ENCODE measurements at regions not wholly inside any gene's neighbourhood (a gene's known extent, or its start where the extent isn't known, plus 50 kb on each side); places are given as distances from the start of the nearest gene placed in this dataset.

DNA sequence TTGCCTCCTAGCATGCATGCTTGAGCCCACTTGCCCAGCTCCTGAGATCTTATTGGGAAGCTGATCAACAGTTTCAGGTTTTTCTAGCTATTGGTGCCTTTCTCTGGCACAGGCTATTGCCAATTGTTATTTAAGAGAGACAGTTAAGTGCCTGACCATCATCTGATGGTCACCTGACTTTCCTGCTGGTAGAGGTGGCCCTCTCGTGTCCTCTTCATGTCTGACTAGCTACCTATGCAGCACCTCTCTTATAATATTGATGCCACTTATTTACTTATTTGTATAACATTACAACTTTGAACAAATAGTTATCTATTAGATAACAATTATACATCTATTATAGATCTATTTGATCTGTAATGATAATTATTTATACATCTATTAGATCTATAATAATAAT lies 205.9 kb upstream of the SEMA3D start:
- TF ChIP-seq, protein P1, sequence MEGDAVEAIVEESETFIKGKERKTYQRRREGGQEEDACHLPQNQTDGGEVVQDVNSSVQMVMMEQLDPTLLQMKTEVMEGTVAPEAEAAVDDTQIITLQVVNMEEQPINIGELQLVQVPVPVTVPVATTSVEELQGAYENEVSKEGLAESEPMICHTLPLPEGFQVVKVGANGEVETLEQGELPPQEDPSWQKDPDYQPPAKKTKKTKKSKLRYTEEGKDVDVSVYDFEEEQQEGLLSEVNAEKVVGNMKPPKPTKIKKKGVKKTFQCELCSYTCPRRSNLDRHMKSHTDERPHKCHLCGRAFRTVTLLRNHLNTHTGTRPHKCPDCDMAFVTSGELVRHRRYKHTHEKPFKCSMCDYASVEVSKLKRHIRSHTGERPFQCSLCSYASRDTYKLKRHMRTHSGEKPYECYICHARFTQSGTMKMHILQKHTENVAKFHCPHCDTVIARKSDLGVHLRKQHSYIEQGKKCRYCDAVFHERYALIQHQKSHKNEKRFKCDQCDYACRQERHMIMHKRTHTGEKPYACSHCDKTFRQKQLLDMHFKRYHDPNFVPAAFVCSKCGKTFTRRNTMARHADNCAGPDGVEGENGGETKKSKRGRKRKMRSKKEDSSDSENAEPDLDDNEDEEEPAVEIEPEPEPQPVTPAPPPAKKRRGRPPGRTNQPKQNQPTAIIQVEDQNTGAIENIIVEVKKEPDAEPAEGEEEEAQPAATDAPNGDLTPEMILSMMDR (IDR thresholded peaks at IDR 0.05) = no peak
- TF ChIP-seq ZFX (IDR thresholded peaks at IDR 0.05; ENCODE audit: borderline replicate concordance) = no peak
